ENCODE measurements at regions not wholly inside any gene's neighbourhood (a gene's known extent, or its start where the extent isn't known, plus 50 kb on each side); places are given as distances from the start of the nearest gene placed in this dataset.
A peak's percentile ranks its signal among the peaks of the same experiment; 100 is the strongest.

GRCh38 chr2:188203776-188204175 lies 87.9 kb upstream of the GULP1 start:
- DNase-seq (ENCODE audit: low read depth in 2 of 2), result no peak

- peak in 1 of 2 donors; percentile 1 for DNase-seq (ENCODE audit: low read depth in 2 of 2)
These were observed 86.8 kb upstream of the GULP1 start for GRCh38 chr2:188204824-188205223.

GRCh38 chr2:188207554-188207953 lies 84.1 kb upstream of the GULP1 start:
- no peak for DNase-seq (ENCODE audit: low read depth in 2 of 2)

GRCh38 chr2:188209218-188209617 lies 82.5 kb upstream of the GULP1 start:
- no peak for DNase-seq (ENCODE audit: low read depth in 2 of 2)

GRCh38 chr2:188217264-188217663 lies 74.4 kb upstream of the GULP1 start:
- no peak for DNase-seq (ENCODE audit: low read depth in 2 of 2)

GRCh38 chr2:188219541-188219940 lies 72.1 kb upstream of the GULP1 start:
- DNase-seq (ENCODE audit: low read depth in 2 of 2), result no peak

GRCh38 chr2:188220535-188220934 lies 71.1 kb upstream of the GULP1 start:
- DNase-seq (ENCODE audit: low read depth in 2 of 2), result no peak

GRCh38 chr2:188227713-188228112 lies 64.0 kb upstream of the GULP1 start:
- DNase-seq (ENCODE audit: low read depth in 2 of 2), result no peak

GRCh38 chr2:188235364-188235763 lies 56.3 kb upstream of the GULP1 start:
- DNase-seq (ENCODE audit: low read depth in 2 of 2), result no peak

- DNase-seq (ENCODE audit: low read depth in 2 of 2), result no peak
These were observed 53.3 kb upstream of the GULP1 start for GRCh38 chr2:188238386-188238785.

Data from dermis microvascular lymphatic vessel endothelial cell (primary cell).